Hippocampal formation (tissue), 2 donors: ENCODE measurements at regions not wholly inside any gene's neighbourhood (a gene's known extent, or its start where the extent isn't known, plus 50 kb on each side); places are given as distances from the start of the nearest gene placed in this dataset.

Source experiments
- DNase-seq, 2 donors: peaks; one replicate each; lab custom pipeline; 2025; lab: John Stamatoyannopoulos, UW

GRCh38 chr17:51548125-51548524, 287.8 kb downstream of the UTP18 start:
- DNase-seq, result no peak

GRCh38 chr17:51555153-51555552, 294.8 kb downstream of the UTP18 start:
- DNase-seq, result no peak

DNA sequence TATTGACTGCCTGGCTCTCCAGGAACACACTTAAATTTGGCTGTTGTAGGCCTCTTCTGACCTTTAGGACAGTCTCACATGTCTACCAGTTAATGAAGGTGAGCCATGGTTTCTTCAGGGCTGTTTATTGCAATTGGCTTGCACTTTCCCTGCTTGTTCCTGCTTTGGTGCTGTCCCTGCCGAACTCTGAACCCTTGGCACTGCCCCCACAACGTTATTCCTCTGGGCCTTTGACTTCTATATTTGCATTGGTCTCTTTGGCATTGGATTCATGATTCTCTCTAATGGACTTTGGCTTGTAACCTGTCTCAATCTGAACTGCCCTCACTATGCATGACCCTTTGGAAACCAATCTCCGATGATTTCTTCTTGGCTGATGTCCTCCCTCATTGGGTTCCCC, 299.4 kb downstream of the UTP18 start:
- DNase-seq, result no peak

- DNase-seq, result no peak
These were observed 300.1 kb downstream of the UTP18 start for GRCh38 chr17:51560398-51560797.

DNA sequence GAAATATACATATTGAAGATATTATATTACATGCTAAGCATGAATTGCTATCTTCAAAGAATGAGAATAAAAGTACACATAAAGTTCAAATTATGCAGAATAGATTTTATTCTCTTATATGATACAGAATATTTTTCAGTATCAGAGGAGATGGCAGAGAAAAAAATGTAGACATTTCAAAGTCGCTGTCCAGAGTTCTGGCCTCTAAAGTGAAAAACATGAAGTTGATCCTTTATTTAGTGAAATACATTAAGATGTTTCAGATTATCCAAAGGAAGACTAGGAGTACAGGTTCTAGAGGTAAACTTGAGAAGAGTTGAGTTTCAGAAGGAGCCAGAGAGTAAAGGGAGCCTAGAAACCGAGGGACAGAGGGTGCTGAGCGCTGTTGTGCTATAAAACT, 303.6 kb downstream of the UTP18 start:
- no peak for DNase-seq

GRCh38 chr17:51572115-51572514, 311.8 kb downstream of the UTP18 start:
- DNase-seq, result no peak
